GM19238 (cell line): ENCODE measurements at regions not wholly inside any gene's neighbourhood (a gene's known extent, or its start where the extent isn't known, plus 50 kb on each side); places are given as distances from the start of the nearest gene placed in this dataset.
"Not testable (repeated sequence)": the region's sequence is repeated elsewhere in the genome, so short reads cannot be mapped to it uniquely, and the experiment has no call there.

Experiments
- DNase-seq: peaks from one replicate; pipeline ENCODE4 v3.0.0; 2011; ENCODE audit warnings: low spot score; ENCODE audit not compliant: insufficient read length

GRCh38 chr4:26208237-26208994, 112.4 kb upstream of the RBPJ start:
- DNase-seq, result no peak

GRCh38 chr4:26209378-26209777, 111.4 kb upstream of the RBPJ start:
- DNase-seq, result not testable (repeated sequence)

DNA sequence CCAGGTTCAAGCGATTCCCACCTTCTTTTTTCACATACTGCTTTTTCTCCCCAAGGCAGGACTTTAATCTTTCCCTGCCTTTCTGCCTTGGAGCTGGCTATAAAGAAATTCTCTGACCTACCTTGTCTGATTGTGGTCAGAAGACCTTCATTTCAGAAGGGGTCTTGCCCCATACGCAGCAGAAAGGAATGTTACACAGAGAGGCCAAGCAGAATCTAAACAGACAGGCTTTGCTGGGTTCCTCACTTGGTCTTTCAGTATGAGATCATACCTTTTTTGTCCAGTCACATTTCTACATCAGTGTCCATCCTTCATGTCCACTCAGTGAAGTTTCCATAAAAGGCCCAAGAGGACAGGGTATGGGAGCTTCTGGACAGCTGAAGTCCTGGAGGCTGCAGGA, 108.3 kb upstream of the RBPJ start:
- DNase-seq, result no peak

- DNase-seq, result no peak
Observed at GRCh38 chr4:26213317-26213716, 107.5 kb upstream of the RBPJ start.

DNA sequence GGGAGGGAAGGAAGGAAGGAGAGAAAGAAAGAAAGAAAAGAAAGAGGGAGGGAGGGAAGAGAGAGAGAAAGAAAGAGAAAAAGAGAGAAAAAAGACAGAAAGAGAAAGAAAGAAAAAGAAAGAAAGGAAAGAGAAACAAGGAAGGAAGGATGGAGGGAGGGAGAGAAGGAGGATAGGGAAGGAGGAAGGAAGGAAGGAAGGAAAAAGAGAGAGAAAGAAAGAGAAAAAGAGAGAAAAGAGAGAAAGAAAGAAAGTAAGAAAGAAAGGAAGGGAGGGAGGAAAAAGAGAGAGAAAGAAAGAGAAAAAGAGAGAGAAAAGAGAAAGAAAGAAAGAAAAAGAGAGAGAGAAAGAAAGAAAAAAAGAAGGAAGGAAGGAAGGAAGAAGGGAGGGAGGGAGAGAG, 105.8 kb upstream of the RBPJ start:
- no peak for DNase-seq

DNA sequence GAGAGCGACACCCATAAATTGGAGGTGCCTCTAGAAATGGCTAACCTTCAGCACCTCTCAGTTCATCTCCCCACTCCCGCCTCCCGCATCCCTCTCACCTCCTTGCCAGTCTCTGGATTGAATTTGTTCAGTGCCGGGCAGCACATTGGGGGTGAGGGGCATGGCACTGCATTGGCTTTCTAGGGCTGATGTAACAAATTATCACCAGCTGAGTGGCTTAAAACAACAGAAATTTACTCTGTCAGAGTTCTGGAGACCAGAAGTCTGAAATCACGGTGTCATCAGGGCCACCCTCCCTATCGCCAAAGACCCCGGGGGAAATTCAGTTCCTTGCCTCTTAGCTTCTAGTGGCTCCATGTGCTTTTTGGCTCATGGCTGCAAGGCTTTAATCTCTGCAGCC, 105.1 kb upstream of the RBPJ start:
- no peak for DNase-seq

DNA sequence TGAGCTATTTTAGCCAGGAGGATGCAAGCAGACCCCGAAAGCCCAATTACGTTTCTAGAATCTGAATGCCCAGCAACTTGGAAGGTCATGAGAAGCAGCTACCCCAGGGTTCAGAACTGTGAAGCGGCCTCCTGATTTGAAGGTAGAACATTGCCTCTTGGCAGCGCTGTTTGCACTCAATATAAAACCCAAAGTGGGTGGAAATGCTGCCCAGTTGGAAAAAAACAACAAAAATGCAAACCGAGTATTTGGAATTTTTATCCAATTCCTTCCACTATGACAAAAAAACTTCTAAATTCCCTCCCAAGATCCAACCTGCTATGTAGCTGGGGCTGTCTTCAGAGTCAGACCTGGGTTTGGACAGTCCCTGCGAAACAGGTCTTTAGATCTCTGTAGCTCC, 103.3 kb upstream of the RBPJ start:
- DNase-seq, result no peak

GRCh38 chr4:26217961-26218676, 102.7 kb upstream of the RBPJ start:
- DNase-seq, result no peak

GRCh38 chr4:26218677-26219605, 101.9 kb upstream of the RBPJ start:
- no peak for DNase-seq

DNA sequence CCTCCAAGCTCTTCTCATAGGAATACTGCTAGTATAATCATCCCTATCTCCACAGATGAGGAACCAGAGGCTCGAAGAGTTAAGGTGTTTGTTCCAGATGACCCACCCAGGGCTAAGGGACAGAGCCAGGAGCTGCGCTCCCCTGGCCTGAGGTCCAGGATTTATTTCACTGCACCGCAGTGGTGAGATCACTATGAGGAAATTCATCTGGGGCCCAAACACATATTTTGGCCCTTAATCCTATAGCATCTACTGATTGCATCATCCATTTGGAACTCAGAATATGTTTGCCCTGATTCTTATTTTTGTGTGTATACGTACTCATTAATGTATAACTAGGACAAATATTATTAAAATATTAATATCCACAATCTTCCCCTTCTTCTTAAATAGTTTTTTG, 100.1 kb upstream of the RBPJ start:
- DNase-seq, result no peak

DNA sequence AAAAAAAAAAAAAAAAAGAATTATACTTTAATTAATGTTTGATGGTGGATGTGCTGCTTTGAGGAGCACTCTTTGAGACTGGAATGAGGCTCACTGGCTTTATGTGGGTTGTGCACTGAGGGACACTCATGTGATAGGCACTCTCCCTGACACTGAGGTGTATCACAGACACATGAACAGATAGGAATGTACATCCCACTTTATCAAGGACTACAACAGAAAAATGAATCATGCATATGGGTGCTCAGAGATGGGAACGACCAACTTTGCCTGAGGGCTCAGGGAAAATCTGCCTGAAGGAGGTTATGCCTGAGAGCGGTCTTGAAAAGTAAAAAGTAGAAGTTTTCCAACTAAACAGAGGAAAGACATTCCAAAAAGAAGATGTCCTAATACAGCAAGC, 97.7 kb upstream of the RBPJ start:
- DNase-seq, result no peak

DNA sequence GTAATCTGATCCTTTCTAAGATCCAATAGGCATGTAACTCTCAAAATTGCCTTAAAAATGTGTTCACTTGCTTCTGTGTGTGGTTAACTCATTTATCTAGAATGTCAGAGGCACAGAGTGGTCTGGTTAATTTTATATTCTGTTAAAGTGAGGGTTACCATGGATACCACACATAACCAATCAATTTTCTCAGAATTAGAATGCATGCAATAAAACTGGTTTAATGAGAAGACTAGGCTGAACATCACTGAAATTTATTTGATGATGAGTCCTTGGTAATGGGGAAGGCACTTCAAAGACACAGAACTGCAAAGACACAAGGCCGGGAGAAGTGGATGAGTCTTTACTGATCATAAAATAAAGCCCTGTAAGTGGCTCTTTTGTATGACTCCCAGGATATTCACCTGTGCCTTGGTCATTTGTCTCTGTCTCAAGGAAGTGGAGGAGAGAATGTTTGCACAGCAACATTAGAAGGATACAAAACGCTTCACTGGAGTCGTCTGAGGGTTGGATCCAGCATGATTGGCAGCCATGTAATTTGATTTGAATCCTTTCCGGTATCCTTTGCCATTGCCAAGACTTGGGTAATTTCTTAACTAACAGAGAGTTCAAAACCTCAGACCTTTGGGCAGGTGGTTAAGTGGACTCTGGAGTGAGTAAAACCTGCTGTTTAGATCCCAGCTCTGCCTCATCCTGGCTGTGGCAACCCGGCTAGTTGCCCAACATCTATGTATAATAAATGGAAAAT, 94.0 kb upstream of the RBPJ start:
- DNase-seq, result no peak

- DNase-seq, result no peak
Observed at GRCh38 chr4:26227601-26228229, 93.1 kb upstream of the RBPJ start.

DNA sequence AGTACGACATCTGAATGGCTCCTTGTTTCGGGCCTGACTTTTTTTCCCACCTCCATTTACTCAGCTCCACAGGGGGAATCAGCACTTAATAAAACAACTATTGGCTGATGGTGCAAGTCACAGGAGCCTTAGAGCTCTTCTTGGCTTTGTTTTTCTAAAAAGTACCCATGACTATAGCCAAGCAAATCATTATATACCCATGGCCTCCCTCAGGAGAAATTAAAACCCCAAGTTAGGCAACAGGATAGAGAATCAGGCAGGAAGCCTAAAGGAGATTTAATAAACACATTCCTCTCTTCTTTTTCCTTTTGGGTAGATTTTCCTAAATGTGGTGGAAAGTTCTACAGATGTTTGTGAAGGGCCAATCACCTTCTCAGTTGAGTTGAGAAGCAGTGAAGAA, 91.9 kb upstream of the RBPJ start:
- DNase-seq, result no peak

DNA sequence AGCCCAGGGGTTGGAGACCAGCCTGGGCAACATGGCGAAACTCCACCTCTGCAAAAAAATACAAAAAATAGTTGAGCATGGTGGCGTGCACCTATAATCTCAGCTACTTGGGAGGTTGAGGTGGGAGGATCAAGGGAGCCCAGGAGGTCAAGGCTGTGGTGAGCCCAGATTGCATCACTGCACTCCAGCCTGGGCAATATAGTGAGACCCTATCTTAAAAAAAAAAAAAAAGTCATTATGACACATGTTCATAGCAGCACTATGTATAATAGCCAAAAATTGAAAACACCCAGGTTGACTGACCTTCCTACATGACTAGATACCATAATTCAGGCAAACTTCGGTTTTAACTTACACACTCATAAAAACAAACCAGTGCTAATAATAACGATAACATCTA, 90.8 kb upstream of the RBPJ start:
- DNase-seq, result no peak

DNA sequence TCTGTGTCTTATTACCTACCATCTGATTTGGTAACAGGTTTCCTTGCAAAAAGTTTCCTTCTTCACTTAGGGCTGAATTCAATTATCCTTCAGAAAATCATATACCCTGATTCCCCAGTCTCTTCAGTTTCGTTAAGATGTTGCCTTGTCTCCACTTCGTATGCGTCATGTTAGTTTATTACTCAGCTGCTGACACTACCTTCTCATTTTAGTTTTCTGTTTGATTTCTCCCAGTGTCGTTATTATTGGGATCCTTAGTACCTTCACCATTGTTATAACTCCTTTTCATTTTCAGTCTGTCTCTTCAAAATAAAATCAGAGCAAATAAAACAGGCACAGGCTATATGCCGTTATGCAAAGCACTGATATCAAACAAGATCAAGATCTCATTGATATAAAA, 87.5 kb upstream of the RBPJ start:
- no peak for DNase-seq

- DNase-seq, result no peak
Observed at GRCh38 chr4:26235500-26235899, 85.3 kb upstream of the RBPJ start.

DNA sequence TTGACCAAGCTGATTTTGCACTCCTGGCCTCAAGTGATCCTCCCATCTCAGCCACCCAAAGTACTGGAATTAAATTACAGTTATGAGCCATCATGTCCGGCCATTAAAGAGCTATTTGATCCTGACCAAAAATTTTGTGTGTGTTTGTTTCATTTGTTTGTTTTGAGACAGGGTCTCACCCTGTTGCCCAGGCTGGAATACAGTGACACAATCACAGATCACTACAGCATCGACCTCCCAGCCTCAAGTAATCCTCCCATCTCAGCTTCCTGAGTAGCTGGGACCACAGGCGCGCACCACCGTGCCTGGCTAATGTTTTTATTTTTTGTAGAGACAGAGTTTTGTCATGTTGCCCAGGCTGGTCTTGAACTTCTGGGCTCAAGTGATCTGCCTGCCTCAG, 82.9 kb upstream of the RBPJ start:
- DNase-seq, result no peak

DNA sequence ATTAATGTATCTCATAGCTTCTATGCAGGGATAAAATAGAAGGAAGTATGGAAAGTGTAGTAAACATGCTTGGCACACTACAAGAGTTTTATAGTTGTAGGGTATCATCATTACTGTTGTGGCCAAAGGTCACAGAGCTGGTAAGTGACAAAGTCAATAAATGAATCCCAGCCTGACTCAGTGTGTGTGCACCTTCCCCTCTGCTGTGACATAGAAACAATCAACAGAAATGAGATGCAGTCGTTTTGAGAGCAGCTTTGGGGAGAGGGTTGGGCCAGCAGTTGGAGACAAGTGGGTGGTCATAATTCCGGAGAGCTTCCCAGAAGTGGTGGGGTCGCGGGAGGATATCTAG, 82.4 kb upstream of the RBPJ start:
- no peak for DNase-seq

- no peak for DNase-seq
Observed at GRCh38 chr4:26238778-26239679, 81.8 kb upstream of the RBPJ start.
